ENCODE measurements at regions not wholly inside any gene's neighbourhood (a gene's known extent, or its start where the extent isn't known, plus 50 kb on each side); places are given as distances from the start of the nearest gene placed in this dataset.

DNA sequence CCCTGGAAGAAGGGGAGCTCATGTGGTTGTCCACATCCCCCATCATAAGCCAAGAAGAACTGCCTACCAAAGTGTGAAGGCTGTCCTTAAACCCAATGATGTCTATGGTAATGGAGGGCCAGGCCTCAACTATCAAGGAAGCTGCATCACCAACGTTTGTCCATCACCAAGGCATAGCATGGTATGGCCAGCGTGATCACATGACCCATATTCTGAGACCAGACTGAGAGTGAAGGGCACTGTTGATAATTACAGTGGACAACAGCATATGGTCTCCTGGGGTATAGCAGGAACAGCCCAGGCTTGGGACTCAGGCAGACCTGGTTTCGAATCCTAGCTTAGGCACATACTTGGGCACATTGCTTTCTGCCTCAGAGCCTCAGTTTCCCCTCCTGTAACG lies 218.2 kb upstream of the RREB1 start:
- no peak for TF ChIP-seq GATA3 (IDR thresholded peaks at IDR 0.05; ENCODE audit: low read depth, low read length)
- no peak for TF ChIP-seq GATA2 (IDR thresholded peaks at IDR 0.05; ENCODE audit: low read depth, low read length)

Measured in SH-SY5Y (cell line).